ENCODE measurements at regions not wholly inside any gene's neighbourhood (a gene's known extent, or its start where the extent isn't known, plus 50 kb on each side); places are given as distances from the start of the nearest gene placed in this dataset.

DNA sequence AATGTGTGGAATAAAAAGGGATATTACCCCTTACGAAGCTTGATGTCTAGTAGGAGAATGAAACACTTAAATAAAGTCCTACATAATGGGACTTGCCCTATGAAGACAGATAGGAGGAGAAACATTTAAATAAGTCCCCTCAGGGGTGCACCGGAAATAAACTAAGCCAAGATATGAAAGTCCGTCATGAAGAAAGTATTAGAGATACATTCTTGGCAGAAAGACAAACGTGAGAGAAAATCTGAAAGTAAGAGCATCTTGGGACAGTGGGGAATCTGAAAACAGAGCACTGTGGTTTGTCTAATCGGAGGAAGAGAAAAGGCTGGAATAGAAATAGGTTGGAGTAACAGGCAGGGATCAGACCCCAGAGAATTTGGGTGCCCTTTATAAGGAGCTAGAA is 516.9 kb upstream of the DSEL start:
- Histone ChIP-seq H3K27ac (no peak overlapping the region), H3K27me3 (no peaks in the 10 kb centered on the region), H3K36me3 (no peaks in the 10 kb centered on the region), H3K9me3 (no peaks in the 10 kb centered on the region), H3K4me3 (no peak overlapping the region), H3K4me1 (no peaks in the 10 kb centered on the region)
- TF ChIP-seq CTCF (IDR thresholded peaks at IDR 0.05) (no peak), POLR2A (IDR thresholded peaks at IDR 0.05) (no peak)
- no peak for DNase-seq

- TF ChIP-seq CTCF (IDR thresholded peaks at IDR 0.05), result no peak
- TF ChIP-seq POLR2A (IDR thresholded peaks at IDR 0.05), result no peak
- no peak overlapping the region for H3K27ac ChIP-seq
- no peaks in the 10 kb centered on the region for H3K27me3 ChIP-seq
- no peak for DNase-seq
- H3K4me3 ChIP-seq, result no peak overlapping the region
- no peaks in the 10 kb centered on the region for H3K4me1 ChIP-seq
- no peaks in the 10 kb centered on the region for H3K9me3 ChIP-seq
- H3K36me3 ChIP-seq, result no peaks in the 10 kb centered on the region
Observed at GRCh38 chr18:68024716-68025115, 508.2 kb upstream of the DSEL start.

DNA sequence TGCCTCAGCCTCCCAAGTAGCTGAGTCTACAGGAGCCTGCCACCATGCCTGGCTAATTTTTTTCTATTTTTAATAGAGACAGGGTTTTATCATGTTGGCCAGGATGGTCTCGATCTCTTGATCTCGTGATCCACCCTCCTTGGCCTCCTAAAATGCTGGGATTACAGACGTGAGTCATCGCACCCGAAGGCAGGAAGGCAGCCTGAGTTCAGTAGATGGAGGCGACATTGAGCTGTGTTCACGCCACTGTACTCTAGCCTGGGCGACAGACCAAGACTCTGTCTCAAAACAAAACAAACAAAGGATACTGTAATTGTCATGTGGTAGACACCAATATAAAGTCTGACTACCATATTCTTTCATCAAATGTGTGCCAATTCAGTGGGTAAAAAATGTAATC is 500.9 kb upstream of the DSEL start:
- no peaks in the 10 kb centered on the region for H3K36me3 ChIP-seq
- H3K4me1 ChIP-seq, result no peaks in the 10 kb centered on the region
- no peaks in the 10 kb centered on the region for H3K9me3 ChIP-seq
- TF ChIP-seq CTCF (IDR thresholded peaks at IDR 0.05) (no peak), POLR2A (IDR thresholded peaks at IDR 0.05) (no peak)
- DNase-seq, result no peak
- H3K27me3 ChIP-seq, result no peaks in the 10 kb centered on the region
- no peak overlapping the region for H3K27ac ChIP-seq
- H3K4me3 ChIP-seq, result no peak overlapping the region

- Histone ChIP-seq H3K27me3 (no peaks in the 10 kb centered on the region), H3K4me1 (no peaks in the 10 kb centered on the region), H3K36me3 (no peaks in the 10 kb centered on the region), H3K4me3 (no peak overlapping the region), H3K9me3 (no peaks in the 10 kb centered on the region), H3K27ac (no peak overlapping the region)
- TF ChIP-seq CTCF (IDR thresholded peaks at IDR 0.05) (no peak), POLR2A (IDR thresholded peaks at IDR 0.05) (no peak)
- no peak for DNase-seq
Observed at GRCh38 chr18:67997496-67997895, 481.0 kb upstream of the DSEL start.

DNA sequence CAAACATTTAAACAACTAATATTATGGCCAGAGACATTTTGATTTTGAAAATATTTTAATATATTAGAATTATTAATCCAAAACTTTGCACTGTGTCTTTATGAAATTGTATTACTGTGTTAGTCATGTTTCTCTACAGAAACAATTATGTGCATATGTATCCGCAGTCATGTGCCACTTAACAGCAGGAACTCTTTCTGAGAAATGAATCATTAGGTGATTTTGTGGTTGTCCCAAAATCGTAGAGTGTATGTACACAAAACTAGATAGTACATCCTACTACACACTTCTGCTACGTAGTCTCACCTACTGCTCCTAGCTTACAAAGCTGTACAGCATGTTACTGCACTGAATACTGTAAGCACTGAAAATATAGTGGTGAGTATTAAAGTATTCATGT is 479.2 kb upstream of the DSEL start:
- Histone ChIP-seq H3K9me3 (no peaks in the 10 kb centered on the region), H3K27me3 (no peaks in the 10 kb centered on the region), H3K36me3 (no peaks in the 10 kb centered on the region), H3K4me1 (no peaks in the 10 kb centered on the region), H3K27ac (no peak overlapping the region), H3K4me3 (no peak overlapping the region)
- TF ChIP-seq CTCF (IDR thresholded peaks at IDR 0.05) (no peak), POLR2A (IDR thresholded peaks at IDR 0.05) (no peak)
- no peak for DNase-seq

- TF ChIP-seq POLR2A (IDR thresholded peaks at IDR 0.05) (no peak), CTCF (IDR thresholded peaks at IDR 0.05) (no peak)
- Histone ChIP-seq H3K27me3 (no peaks in the 10 kb centered on the region), H3K27ac (no peak overlapping the region), H3K4me1 (no peaks in the 10 kb centered on the region), H3K9me3 (no peaks in the 10 kb centered on the region), H3K4me3 (no peak overlapping the region), H3K36me3 (no peaks in the 10 kb centered on the region)
- no peak for DNase-seq
Observed at GRCh38 chr18:67980241-67980640, 463.7 kb upstream of the DSEL start.

All from Peyer's patch (tissue), 4 donors.